Suprapubic skin (tissue), 4 donors: ENCODE measurements at regions not wholly inside any gene's neighbourhood (a gene's known extent, or its start where the extent isn't known, plus 50 kb on each side); places are given as distances from the start of the nearest gene placed in this dataset.

Experiments used
- POLR2A ChIP-seq, 2 donors: fragments of 450-650 bp; IDR thresholded peaks; one replicate each; pipeline ENCODE4 v1.6.1; 2017; ENCODE audit warnings: antibody characterized with exemption in 2 of 2, mild to moderate bottlenecking in 2 of 2, moderate library complexity in 2 of 2
- POLR2AphosphoS5 ChIP-seq, 3 donors: sonication (generic); formaldehyde crosslinking; IDR thresholded peaks; one replicate each; pipeline ENCODE4 v1.6.1; 2017; ENCODE audit warnings: antibody characterized with exemption in 3 of 3
- TF ChIP-seq, protein P1 (sequence below), 2 donors: fragments of 200-600 bp in 1 of 2; fragments of 450-650 bp in 1 of 2; sonication (generic) in 1 of 2; IDR thresholded peaks; one replicate each; pipeline ENCODE4 v1.5.1; 2016 to 2019; ENCODE audit warnings: antibody characterized with exemption in 2 of 2, mild to moderate bottlenecking in 1 of 2, moderate library complexity in 1 of 2

DNA sequence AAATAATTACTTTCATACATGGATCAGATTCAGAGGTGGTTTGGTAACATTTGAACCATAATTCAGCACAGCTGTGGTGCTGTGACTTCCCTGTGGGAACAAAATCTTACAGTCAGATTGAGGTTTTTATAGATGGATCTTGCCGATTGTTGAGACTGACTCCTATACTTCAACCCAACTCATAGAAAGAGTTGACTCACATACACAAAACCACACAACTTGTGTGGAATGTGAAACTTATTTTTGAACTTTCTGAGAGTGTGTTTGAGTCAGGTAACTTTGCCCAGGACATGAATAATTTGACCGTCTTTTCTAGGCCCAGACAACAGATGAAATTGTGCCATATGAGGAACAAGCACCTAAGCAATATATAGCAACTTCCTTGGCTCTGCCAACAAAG, 1152.4 kb upstream of the AMELY start:
- TF ChIP-seq POLR2A (IDR thresholded peaks at IDR 0.05) (no peak), POLR2AphosphoS5 (IDR thresholded peaks at IDR 0.05) (no peak)
- TF ChIP-seq, protein P1, sequence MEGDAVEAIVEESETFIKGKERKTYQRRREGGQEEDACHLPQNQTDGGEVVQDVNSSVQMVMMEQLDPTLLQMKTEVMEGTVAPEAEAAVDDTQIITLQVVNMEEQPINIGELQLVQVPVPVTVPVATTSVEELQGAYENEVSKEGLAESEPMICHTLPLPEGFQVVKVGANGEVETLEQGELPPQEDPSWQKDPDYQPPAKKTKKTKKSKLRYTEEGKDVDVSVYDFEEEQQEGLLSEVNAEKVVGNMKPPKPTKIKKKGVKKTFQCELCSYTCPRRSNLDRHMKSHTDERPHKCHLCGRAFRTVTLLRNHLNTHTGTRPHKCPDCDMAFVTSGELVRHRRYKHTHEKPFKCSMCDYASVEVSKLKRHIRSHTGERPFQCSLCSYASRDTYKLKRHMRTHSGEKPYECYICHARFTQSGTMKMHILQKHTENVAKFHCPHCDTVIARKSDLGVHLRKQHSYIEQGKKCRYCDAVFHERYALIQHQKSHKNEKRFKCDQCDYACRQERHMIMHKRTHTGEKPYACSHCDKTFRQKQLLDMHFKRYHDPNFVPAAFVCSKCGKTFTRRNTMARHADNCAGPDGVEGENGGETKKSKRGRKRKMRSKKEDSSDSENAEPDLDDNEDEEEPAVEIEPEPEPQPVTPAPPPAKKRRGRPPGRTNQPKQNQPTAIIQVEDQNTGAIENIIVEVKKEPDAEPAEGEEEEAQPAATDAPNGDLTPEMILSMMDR (IDR thresholded peaks at IDR 0.05), result no peak
